Hematopoietic multipotent progenitor cell treated with erythropoietin and hydrocortisone succinate and interleukin-3 and kit ligand, for 8 days (in vitro differentiated cells): ENCODE measurements at regions not wholly inside any gene's neighbourhood (a gene's known extent, or its start where the extent isn't known, plus 50 kb on each side); places are given as distances from the start of the nearest gene placed in this dataset.
"Not testable (repeated sequence)": the region's sequence is repeated elsewhere in the genome, so short reads cannot be mapped to it uniquely, and the experiment has no call there.

Source experiments
- DNase-seq: peaks from one replicate; pipeline ENCODE4 v3.0.0-alpha.2; 2015

GRCh38 chr1:38787041-38787440 is 72.5 kb downstream of the RRAGC start:
- no peak for DNase-seq

DNA sequence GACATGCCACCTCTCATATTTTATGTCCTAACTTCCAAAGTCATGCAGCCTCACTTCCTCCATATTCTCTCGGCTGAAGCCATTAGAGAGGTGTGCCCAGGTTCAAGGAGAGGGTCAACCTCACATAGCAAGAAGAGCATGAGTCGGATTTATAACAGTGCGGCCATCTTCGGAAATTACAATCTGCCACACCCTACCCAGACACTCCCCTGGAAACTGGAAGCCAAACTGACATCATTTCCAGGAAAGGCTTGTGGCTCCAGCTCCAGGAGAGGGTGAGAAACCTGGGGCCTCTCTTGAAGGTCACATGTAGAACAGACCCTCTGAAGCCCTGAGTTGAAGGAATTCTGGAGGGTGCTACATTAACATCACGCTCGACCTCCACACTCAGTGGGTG is 73.5 kb downstream of the RRAGC start:
- DNase-seq, result no peak

DNA sequence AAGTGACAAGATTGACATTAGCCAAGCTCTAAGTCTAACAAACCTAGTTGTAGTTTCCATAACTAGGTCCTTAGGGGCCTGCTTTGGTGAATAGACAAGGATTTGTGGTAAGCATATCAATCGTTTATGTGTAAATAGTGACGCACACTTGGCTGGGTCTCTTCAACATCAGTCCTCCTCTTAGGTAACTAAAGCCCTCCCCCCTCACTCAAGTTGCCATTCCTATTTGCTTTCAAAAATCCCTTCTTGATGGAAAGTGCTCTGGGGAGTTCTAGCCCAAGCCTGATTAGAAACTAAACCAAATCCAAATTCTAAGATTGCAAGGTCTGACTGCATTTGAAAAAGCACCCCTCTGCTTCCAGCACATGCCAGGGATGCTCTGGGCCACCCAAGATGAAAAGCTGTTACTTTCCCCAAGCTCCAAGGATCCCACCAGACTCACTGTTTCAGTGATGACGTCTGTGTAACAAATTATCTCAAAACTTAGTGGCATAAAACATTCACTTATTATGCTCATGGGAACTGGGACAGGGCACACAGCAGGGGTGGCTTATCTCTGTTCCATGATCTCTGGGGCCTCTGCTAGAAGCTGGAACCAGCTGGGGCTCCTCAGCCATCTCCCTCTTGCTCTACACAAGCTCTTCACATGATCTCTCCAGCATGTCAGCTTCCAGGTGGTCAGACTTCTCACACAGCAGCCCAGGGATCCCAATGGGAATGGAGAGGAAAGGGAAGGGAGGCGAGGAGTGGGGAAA is 74.1 kb downstream of the RRAGC start:
- no peak for DNase-seq

DNA sequence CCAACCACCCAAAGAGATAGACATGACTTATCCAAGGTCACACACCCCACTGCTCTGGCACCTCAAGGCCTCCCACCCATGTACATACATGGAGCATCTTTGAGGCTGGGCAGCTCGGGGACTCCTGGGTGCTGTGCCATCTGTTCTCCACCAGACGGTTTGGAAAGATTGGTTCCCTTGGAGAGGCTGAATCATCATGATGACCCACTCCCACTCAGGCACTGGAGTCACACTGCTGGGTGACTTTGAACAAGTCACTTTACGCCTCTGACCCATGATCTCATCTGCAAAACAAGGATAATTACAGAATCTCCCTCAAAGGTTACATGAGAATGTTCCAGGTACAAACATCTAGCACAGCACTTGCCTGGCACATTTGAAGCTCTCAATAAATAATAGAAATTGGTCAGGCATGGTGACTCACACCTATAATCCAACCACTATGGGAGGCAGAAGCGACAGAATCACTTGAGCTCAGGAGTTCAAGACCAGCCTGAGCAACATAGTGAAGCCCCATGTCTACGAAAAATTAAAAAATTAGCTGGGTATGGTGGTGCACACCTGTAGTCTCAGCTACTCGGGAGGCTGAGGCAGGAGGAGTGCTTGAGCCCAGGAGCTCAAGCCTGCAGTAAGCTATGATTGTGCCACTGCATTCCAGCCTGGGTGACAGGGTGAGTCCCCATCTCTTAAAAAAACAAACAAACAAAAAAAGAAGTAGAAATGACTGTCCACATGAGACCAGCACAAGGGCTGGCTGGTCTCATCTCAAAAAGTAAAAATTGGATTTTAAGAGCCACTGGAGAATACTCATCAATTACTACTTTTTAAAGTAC is 74.9 kb downstream of the RRAGC start:
- DNase-seq, result peak; percentile 7

DNA sequence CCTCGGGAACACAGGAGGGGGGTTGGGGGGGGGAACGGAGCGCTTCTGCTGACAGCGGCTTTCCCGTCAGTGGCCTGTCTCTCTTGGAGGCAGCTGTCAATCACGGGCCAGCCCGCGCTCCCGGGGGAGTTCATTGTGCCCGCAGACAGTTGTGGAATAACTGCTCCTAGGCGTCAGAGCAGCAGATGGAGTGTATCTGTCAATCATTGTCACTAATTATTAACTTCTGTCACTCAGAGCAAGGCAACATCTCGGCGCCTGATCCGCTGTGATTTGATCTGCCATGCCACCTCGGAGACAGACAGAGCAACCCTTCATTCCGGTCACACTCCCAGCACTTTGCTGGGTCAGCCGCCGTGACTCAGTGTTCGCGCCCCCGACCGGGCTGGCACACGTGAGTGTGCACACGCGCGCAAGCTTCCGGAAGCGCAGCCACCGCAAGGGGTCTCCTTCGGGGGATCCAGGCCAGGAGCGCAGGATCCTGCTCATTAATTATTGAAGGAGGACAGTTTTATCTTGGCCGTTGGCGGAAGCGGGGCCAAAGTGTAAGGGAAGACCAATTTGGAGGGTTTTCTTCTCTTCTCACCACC is 75.8 kb downstream of the RRAGC start:
- DNase-seq, result no peak

DNA sequence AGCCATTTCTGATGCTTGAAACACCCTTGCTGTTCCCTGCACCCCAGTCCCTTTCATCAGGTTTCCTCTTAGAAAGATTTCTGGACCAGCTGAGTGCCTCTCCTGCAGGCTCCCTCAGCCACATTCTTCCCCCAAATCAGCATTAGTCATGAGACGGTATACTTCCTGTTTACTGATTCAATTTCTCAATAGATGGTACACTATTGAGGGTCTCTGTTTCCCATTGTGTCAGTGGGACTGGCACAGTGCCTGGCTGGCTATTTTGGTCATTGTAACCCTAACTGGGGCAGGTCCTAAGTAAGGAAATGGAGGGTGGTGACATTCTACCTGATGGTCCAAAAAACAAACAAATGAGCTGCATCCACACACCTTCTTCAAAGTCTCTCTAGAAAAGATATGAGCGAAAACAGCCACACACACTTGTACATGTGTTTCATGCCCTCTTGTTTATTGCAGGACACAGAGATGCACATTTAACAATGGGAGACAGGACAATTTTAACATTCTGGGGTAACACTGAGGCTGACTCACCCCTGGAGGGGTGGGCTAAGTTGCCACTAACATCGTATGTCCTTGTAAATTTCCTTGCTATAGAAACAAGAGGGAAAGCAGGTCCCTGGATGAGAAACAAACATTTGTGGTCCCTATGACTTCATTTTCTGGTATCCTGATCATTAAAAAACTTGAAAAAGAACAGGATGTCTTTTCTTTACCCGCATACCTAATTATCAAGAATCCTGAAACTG is 77.5 kb downstream of the RRAGC start:
- no peak for DNase-seq

DNA sequence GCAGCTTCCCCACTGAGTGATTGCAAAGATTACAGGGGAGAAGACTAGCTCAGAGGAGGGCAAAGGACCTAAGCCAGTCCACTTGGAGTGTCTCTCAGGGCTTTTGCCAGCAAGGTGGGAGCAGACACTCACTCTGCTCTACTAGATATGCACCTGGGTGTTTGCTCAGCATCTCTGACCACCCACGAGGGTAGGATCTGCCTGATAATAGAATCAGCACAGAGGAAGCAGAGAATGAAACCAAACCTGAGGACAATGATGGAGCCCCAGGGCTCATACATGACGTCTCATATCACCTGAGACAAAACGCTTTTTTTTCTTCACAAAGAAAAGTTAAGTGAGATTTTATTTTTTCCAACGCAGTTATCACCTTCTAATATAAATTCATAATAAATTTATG is 79.4 kb downstream of the RRAGC start:
- DNase-seq, result no peak

DNA sequence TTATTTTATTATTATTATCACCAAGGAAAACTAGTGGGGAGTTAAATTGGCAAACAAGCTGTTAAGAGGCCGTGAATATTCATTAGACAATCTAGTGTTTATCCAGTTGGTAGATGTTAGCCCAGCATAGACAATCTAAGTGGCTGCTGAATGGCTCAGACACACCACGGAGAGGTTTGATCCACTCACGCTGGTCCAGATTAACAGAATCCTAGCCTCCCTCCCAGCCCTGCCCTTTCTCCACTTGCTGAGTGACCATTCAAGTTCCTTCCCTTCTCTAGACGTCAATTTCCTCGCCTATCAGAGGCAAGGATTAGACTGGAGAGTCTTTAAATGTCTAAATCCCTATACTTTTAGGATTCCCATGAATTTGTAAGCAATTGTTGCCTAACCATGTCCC is 80.1 kb downstream of the RRAGC start:
- no peak for DNase-seq

- no peak for DNase-seq
Measured at GRCh38 chr1:38778521-38778920, 81.1 kb downstream of the RRAGC start.

GRCh38 chr1:38778051-38778450 is 81.5 kb downstream of the RRAGC start:
- DNase-seq, result no peak

GRCh38 chr1:38777464-38777957 is 82.1 kb downstream of the RRAGC start:
- DNase-seq, result peak; percentile 38

- DNase-seq, result no peak
Measured at GRCh38 chr1:38776466-38777065, 83.0 kb downstream of the RRAGC start.

DNA sequence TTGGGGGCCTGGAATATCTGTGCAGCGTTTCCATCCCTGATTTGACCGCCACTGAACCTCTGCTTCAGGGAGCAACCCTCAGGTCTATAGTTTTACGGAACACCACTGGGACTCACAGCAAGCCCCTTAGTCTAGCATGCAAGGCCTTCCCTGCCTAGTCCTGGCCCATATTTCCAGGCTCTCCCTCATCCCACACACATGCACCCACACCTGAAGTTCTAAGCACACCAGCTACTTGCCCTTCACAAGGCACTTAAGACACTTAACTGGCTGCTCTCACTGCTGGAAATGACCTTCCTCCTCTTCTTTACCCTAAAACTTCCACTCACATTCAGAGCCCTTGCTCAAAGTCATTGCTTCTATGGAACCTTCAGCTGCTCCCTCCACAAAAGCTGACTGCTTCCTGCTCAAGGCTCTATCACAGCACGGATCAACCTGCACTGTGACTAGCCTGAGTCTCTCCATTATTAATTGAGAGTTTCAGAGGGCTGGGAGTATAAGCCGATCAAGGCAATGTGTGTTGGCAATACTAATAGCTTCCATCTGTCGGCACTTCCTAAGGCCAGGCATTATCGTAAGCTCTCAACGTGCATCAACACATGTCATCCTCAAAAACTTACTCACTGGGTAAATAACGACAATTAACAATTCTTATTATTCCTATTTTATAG is 84.3 kb downstream of the RRAGC start:
- no peak for DNase-seq

- DNase-seq, result no peak
Measured at GRCh38 chr1:38773483-38773882, 86.1 kb downstream of the RRAGC start.

DNA sequence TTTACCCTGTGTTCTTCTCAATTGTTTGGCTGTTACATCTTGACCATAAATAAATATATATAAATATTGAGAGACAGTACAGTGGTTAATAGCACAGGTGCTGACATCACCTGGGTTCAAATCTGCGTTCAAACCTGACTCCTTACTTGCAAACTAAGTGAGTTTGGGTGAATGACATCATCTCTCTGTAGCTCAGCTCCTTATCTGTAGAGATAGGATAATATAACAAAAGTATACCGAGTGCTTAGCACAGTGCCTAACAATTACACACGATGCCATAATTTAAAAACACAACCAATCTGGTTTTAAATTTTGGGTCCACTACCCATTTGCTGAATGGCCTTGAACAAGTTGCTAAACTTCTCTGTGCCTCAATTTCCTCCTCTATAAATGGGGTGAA is 86.6 kb downstream of the RRAGC start:
- DNase-seq, result no peak

GRCh38 chr1:38772026-38772425 is 87.5 kb downstream of the RRAGC start:
- DNase-seq, result no peak

- DNase-seq, result not testable (repeated sequence)
Measured at GRCh38 chr1:38770516-38771173, 88.9 kb downstream of the RRAGC start.

DNA sequence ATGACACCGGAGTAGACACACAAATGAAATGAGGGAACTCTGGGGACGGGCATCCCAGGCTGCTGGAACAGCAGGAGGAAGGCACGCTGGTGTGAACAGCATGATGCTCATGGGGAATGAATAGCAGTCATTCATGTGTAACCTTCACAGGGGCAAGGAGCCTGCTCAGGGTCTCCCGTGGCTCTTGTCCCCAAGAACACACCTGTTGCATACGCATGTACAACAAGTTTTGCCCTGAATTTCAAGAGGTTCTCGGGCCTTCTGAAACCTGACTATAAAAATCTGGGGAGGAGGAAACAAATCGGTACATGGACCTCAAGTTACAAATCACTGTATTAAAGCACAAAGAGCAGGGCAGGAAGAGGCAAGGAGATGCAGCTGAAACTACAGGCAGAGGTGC is 93.4 kb downstream of the RRAGC start:
- DNase-seq, result no peak

GRCh38 chr1:38763121-38763520 is 96.5 kb downstream of the RRAGC start:
- DNase-seq, result no peak

GRCh38 chr1:38760562-38760961 is 99.0 kb downstream of the RRAGC start:
- DNase-seq, result no peak

GRCh38 chr1:38758820-38759219 is 100.8 kb downstream of the RRAGC start:
- DNase-seq, result no peak
